Cerebellar nuclear complex (tissue), 1 donor: ENCODE measurements at regions not wholly inside any gene's neighbourhood (a gene's known extent, or its start where the extent isn't known, plus 50 kb on each side); places are given as distances from the start of the nearest gene placed in this dataset.

Experiments
- DNase-seq, 2 experiments: peaks; one replicate each; lab custom pipeline; 2025; lab: John Stamatoyannopoulos, UW

- no peak for DNase-seq
These were observed 841.3 kb downstream of the PDHA2 start for GRCh38 chr4:96681218-96681617.

- DNase-seq, result no peak
These were observed 845.8 kb downstream of the PDHA2 start for GRCh38 chr4:96685691-96686090.

GRCh38 chr4:96691521-96691920 is 851.6 kb downstream of the PDHA2 start:
- DNase-seq, result no peak

- no peak for DNase-seq
These were observed 858.9 kb downstream of the PDHA2 start for GRCh38 chr4:96698831-96699230.

- no peak for DNase-seq
These were observed 863.4 kb downstream of the PDHA2 start for GRCh38 chr4:96703265-96703664.

- DNase-seq, result no peak
These were observed 868.9 kb downstream of the PDHA2 start for GRCh38 chr4:96708766-96709165.

GRCh38 chr4:96713271-96713850 is 873.5 kb downstream of the PDHA2 start:
- no peak for DNase-seq

GRCh38 chr4:96729641-96730040 is 889.7 kb downstream of the PDHA2 start:
- peak in 1 of 2 experiments; percentile 2 for DNase-seq

- no peak for DNase-seq
These were observed 890.5 kb downstream of the PDHA2 start for GRCh38 chr4:96730432-96730831.

GRCh38 chr4:96736352-96736889 is 896.5 kb downstream of the PDHA2 start:
- DNase-seq, result no peak

GRCh38 chr4:96739101-96739500 is 899.2 kb downstream of the PDHA2 start:
- no peak for DNase-seq

- DNase-seq, result no peak
These were observed 902.6 kb downstream of the PDHA2 start for GRCh38 chr4:96742332-96743014.

- no peak for DNase-seq
These were observed 904.8 kb downstream of the PDHA2 start for GRCh38 chr4:96744676-96745075.

- no peak for DNase-seq
These were observed 913.3 kb downstream of the PDHA2 start for GRCh38 chr4:96753216-96753615.

GRCh38 chr4:96755569-96756484 is 915.9 kb downstream of the PDHA2 start:
- DNase-seq, result no peak

GRCh38 chr4:96756584-96756983 is 916.7 kb downstream of the PDHA2 start:
- no peak for DNase-seq

GRCh38 chr4:96763546-96763945 is 923.7 kb downstream of the PDHA2 start:
- DNase-seq, result no peak

- DNase-seq, result no peak
These were observed 926.5 kb downstream of the PDHA2 start for GRCh38 chr4:96766359-96766758.

- DNase-seq, result no peak
These were observed 928.1 kb downstream of the PDHA2 start for GRCh38 chr4:96767815-96768480.

- DNase-seq, result no peak
These were observed 935.6 kb downstream of the PDHA2 start for GRCh38 chr4:96775501-96775900.

GRCh38 chr4:96776920-96777527 is 937.1 kb downstream of the PDHA2 start:
- no peak for DNase-seq

- peak in 1 of 2 experiments; percentile 28 for DNase-seq
These were observed 944.4 kb downstream of the PDHA2 start for GRCh38 chr4:96784336-96784735.
